ENCODE measurements at regions not wholly inside any gene's neighbourhood (a gene's known extent, or its start where the extent isn't known, plus 50 kb on each side); places are given as distances from the start of the nearest gene placed in this dataset.

DNA sequence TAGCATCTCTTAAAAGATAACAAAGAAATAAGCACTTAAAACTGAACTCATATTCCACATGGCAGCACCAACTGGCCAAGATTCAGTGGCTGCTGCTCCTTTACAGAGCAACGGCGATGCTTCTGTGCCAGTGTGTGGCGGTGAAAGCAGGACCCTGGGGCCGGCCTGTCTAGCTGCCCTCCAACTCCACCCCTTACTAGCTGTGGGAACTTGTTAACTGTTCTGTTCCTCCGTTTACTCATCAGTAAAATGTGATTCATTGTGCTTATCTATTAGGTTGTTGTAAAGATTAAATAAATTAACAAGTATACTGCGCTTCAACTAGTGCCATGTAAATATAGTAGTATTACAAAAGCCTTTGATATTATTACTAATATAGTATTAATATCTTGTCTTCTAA, 133.2 kb downstream of the GDAP2 start:
- CTCF ChIA-PET: no interaction called here
- Histone ChIP-seq H3K4me1 (ENCODE audit: control insufficient read depth, insufficient read depth, low read length) (no peaks in the 10 kb centered on the region), H3K9me3 (ENCODE audit: control insufficient read depth, insufficient read depth, low read depth, low read length) (no peaks in the 10 kb centered on the region), H3K36me3 (ENCODE audit: control insufficient read depth in 2 of 2, insufficient read depth in 1 of 2, low read length in 2 of 2) (no peaks in the 10 kb centered on the region), H3K27ac (ENCODE audit: extremely low read depth, low read depth, low read length) (no peak overlapping the region), H3K4me3 (ENCODE audit: low read depth, low read length) (no peak overlapping the region)
- POLR2A ChIA-PET: no interaction called here
- TF ChIP-seq PRDM1 (tag by site-specific recombination; IDR thresholded peaks at IDR 0.05): no peak
- TF ChIP-seq ZNF121 (tag by site-specific recombination; IDR thresholded peaks at IDR 0.05): no peak
- no peak for TF ChIP-seq MYNN (tag by site-specific recombination; IDR thresholded peaks at IDR 0.05; ENCODE audit: borderline replicate concordance)
- TF ChIP-seq ZSCAN16 (tag by site-specific recombination; IDR thresholded peaks at IDR 0.05): no peak
- TF ChIP-seq ZSCAN18 (tag by site-specific recombination; IDR thresholded peaks at IDR 0.05): no peak
- no peak for TF ChIP-seq YY1 (tag by site-specific recombination; IDR thresholded peaks at IDR 0.05)
- no peak for TF ChIP-seq MZF1 (tag by site-specific recombination; IDR thresholded peaks at IDR 0.05; ENCODE audit: borderline replicate concordance)
- TF ChIP-seq ZNF558 (tag by site-specific recombination; IDR thresholded peaks at IDR 0.05): no peak
- TF ChIP-seq, protein P1, sequence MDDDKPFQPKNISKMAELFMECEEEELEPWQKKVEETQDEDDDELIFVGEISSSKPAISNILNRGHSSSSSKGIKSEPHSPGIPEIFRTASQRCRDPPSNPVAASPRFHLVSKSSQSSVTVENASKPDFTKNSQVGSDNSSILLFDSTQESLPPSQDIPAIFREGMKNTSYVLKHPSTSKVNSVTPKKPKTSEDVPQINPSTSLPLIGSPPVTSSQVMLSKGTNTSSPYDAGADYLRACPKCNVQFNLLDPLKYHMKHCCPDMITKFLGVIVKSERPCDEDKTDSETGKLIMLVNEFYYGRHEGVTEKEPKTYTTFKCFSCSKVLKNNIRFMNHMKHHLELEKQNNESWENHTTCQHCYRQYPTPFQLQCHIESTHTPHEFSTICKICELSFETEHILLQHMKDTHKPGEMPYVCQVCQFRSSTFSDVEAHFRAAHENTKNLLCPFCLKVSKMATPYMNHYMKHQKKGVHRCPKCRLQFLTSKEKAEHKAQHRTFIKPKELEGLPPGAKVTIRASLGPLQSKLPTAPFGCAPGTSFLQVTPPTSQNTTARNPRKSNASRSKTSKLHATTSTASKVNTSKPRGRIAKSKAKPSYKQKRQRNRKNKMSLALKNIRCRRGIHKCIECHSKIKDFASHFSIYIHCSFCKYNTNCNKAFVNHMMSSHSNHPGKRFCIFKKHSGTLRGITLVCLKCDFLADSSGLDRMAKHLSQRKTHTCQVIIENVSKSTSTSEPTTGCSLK (tag by site-specific recombination; IDR thresholded peaks at IDR 0.05): no peak
- no peak for TF ChIP-seq ZNF629 (tag by site-specific recombination; IDR thresholded peaks at IDR 0.05)
- TF ChIP-seq BCL11B (tag by site-specific recombination; IDR thresholded peaks at IDR 0.05; ENCODE audit: low read depth): no peak
- no peak for TF ChIP-seq ZIC2 (tag by site-specific recombination; IDR thresholded peaks at IDR 0.05)
- no peak for TF ChIP-seq ZNF585B (tag by site-specific recombination; IDR thresholded peaks at IDR 0.05)
- no peak for TF ChIP-seq ZNF292 (tag by site-specific recombination; IDR thresholded peaks at IDR 0.05; ENCODE audit: borderline replicate concordance, low read depth)
- TF ChIP-seq SP7 (tag by site-specific recombination; IDR thresholded peaks at IDR 0.05): no peak
- no peak for TF ChIP-seq ZBTB1 (tag by site-specific recombination; IDR thresholded peaks at IDR 0.05)
- TF ChIP-seq ZNF530 (tag by site-specific recombination; IDR thresholded peaks at IDR 0.05; ENCODE audit: low read depth): no peak
- TF ChIP-seq ZNF18 (tag by site-specific recombination; IDR thresholded peaks at IDR 0.05): no peak
- no peak for TF ChIP-seq ZNF785 (tag by site-specific recombination; IDR thresholded peaks at IDR 0.05)

DNA sequence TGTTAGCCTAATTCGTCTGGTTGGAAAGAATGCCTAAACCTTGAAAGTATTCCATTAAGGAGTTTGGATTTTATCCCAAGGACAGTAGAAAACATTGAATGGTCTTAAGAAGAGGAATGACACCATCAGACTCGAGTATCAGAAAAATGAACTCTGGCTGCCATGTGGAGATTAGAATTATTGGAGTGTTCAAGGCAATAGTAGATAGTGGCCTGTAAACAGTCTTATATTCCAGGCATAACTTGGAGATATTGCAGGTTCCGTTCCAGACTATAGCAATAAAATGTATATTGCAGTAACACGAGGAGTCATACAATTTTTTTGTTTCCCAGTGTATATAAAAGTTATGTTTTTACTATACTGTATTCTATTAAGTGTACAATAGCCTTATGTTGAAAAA, 130.9 kb downstream of the GDAP2 start:
- Histone ChIP-seq H3K9me3 (ENCODE audit: control insufficient read depth, insufficient read depth, low read depth, low read length) (no peaks in the 10 kb centered on the region), H3K4me1 (ENCODE audit: control insufficient read depth, insufficient read depth, low read length) (no peaks in the 10 kb centered on the region), H3K4me3 (ENCODE audit: low read depth, low read length) (no peak overlapping the region), H3K36me3 (ENCODE audit: control insufficient read depth in 2 of 2, insufficient read depth in 1 of 2, low read length in 2 of 2) (no peaks in the 10 kb centered on the region), H3K27ac (ENCODE audit: extremely low read depth, low read depth, low read length) (no peak overlapping the region)
- ChIA-PET POLR2A (no interaction called here), CTCF (interaction anchor here (0.7 kb wide), 1 partner anchor 8 kb away, joined by 3 read pairs; no protein-coding TSS in a partner anchor)
- TF ChIP-seq ZNF423 (tag by site-specific recombination; IDR thresholded peaks at IDR 0.05) (no peak), ZNF654 (tag by site-specific recombination; IDR thresholded peaks at IDR 0.05; ENCODE audit: low read depth) (no peak), ZNF843 (tag by site-specific recombination; IDR thresholded peaks at IDR 0.05) (no peak), ZNF501 (tag by site-specific recombination; IDR thresholded peaks at IDR 0.05) (no peak), ZNF768 (tag by site-specific recombination; IDR thresholded peaks at IDR 0.05) (no peak), MZF1 (tag by site-specific recombination; IDR thresholded peaks at IDR 0.05; ENCODE audit: borderline replicate concordance) (no peak), TCF7L2 (IDR thresholded peaks at IDR 0.05; ENCODE audit: borderline replicate concordance, low read depth, low read length) (no peak), ZBTB48 (tag by site-specific recombination; IDR thresholded peaks at IDR 0.05) (no peak), ZFP37 (tag by site-specific recombination; IDR thresholded peaks at IDR 0.05) (no peak), ZNF558 (tag by site-specific recombination; IDR thresholded peaks at IDR 0.05) (no peak), ZNF791 (tag by site-specific recombination; IDR thresholded peaks at IDR 0.05) (no peak), ZNF223 (tag by site-specific recombination; IDR thresholded peaks at IDR 0.05) (no peak), ZNF626 (tag by site-specific recombination; IDR thresholded peaks at IDR 0.05) (no peak), TRIM28 (IDR thresholded peaks at IDR 0.05; ENCODE audit: borderline replicate concordance, low read length) (no peak)
- TF ChIP-seq, protein P2, sequence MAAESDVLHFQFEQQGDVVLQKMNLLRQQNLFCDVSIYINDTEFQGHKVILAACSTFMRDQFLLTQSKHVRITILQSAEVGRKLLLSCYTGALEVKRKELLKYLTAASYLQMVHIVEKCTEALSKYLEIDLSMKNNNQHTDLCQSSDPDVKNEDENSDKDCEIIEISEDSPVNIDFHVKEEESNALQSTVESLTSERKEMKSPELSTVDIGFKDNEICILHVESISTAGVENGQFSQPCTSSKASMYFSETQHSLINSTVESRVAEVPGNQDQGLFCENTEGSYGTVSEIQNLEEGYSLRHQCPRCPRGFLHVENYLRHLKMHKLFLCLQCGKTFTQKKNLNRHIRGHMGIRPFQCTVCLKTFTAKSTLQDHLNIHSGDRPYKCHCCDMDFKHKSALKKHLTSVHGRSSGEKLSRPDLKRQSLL (tag by site-specific recombination; IDR thresholded peaks at IDR 0.05): no peak

Measured in HEK293 (cell line).